ENCODE measurements at regions not wholly inside any gene's neighbourhood (a gene's known extent, or its start where the extent isn't known, plus 50 kb on each side); places are given as distances from the start of the nearest gene placed in this dataset.
"Not testable (repeated sequence)": the region's sequence is repeated elsewhere in the genome, so short reads cannot be mapped to it uniquely, and the experiment has no call there.

GRCh38 chr14:44873536-44873935 is 88.2 kb downstream of the KLHL28 start:
- DNase-seq, result no peak

GRCh38 chr14:44866770-44867169 is 95.0 kb downstream of the KLHL28 start:
- no peak for DNase-seq

GRCh38 chr14:44866322-44866721 is 95.4 kb downstream of the KLHL28 start:
- no peak for DNase-seq

DNA sequence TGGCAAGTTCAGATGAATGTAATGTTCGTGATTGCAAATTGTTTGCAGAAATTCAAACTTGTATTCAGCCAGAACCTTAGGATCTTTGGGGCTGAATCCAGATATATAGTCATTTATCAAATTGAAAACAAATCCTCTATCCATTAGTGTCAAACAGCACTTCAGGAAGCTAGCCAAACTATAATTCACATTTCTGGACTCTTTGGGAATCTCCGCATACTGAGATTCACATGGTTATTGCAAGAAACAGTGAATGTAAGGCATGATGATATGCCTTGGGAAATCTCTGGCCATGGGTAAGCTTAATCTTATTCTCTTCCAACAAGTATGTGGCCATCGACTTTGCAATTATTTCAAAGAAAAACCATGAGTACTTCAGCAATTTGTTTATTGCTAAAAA is 98.5 kb downstream of the KLHL28 start:
- no peak for DNase-seq

GRCh38 chr14:44854114-44854513 is 107.6 kb downstream of the KLHL28 start:
- DNase-seq, result no peak

DNA sequence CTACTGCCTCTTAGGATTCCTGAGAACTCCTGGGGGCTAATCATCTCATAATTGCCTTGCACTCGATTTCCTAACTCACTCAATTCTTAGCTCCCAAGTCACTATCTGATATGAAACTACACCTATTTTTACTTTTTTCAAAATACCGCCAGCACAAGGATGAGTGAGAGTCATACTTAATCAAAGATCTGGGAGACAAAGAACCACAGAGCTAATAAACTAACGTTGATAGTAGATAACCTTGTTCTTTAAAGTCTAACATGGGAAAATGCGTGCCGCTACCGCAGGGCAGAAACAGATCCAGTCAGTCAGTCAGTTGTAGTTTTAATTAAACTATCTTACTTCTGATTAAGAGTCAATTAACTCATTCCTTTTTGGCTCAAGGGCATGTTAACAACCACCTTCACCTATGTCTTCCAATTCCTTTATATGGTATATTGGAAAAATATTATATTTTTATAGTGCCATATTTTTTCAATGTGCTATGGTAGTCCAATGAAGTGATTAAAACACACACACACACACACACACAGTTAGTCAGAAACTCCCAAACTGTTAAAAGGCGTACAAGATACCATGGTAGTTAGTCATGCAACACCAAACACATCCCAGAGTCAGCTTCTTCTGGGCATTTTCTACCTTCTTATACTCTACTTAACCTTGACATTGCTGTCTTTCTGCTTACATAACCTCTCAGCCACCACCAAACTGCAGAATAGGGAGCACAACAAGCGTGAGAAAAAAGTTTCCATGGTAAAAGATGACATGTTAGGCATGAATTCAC is 114.0 kb downstream of the KLHL28 start:
- no peak for DNase-seq

- DNase-seq, result peak; percentile 61
Measured at GRCh38 chr14:44846232-44846824, 115.4 kb downstream of the KLHL28 start.

- DNase-seq, result not testable (repeated sequence)
Measured at GRCh38 chr14:44835928-44836327, 125.8 kb downstream of the KLHL28 start.

DNA sequence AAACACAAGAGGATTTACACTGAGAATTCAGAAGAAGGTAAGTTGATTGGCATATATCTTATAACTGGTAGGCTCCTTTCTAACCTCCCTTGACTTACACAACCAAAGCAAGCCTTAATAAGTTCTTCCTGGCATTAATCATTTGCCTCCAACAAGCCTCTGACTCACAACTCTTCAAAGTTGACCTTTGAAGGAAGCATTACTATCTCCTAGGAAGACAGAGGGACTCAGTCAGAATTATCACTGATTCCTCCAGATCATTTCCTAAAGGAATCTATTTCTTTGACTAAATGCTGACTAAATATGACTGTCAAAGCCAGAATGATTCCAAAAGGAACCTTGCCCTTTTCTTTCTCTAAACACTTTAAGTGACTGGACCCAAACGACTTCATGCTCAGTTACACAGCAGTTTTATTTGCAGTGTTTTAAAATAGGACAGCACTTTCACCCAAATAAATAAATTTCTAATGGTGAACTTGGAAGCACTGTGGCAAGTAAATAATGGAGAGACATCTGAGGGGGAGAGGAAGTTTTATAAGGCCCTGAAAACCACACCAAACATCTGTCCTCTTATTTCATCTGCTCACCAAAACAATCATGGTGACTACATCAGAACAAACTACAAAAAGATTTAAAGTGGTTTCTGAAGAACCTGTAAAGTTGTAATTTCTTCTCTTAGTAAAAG is 128.2 kb downstream of the KLHL28 start:
- no peak for DNase-seq

GRCh38 chr14:44830371-44830770 is 131.4 kb downstream of the KLHL28 start:
- DNase-seq, result no peak

DNA sequence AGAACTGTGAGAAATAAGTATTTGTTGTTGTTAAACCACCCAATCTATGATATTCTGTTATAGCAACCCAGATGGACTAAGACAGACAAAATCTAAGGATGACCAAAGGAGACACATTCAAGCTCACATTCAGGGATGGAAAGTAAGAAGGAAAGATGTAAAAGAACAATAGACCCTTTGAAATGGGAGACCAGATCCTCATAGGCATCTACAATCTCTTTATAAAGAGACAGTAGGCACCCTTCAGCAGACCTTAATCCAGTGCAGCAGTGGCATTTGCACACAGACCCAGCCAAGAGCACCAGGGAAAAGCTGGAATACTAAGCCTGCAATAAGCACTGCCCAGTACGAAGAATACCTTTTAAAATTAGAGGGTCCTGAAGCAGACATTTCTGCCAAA is 132.7 kb downstream of the KLHL28 start:
- DNase-seq, result no peak

- no peak for DNase-seq
Measured at GRCh38 chr14:44828023-44828422, 133.7 kb downstream of the KLHL28 start.

GRCh38 chr14:44820230-44820964 is 141.3 kb downstream of the KLHL28 start:
- no peak for DNase-seq

GRCh38 chr14:44814196-44814595 is 147.6 kb downstream of the KLHL28 start:
- no peak for DNase-seq

- no peak for DNase-seq
Measured at GRCh38 chr14:44812672-44813071, 149.1 kb downstream of the KLHL28 start.

DNA sequence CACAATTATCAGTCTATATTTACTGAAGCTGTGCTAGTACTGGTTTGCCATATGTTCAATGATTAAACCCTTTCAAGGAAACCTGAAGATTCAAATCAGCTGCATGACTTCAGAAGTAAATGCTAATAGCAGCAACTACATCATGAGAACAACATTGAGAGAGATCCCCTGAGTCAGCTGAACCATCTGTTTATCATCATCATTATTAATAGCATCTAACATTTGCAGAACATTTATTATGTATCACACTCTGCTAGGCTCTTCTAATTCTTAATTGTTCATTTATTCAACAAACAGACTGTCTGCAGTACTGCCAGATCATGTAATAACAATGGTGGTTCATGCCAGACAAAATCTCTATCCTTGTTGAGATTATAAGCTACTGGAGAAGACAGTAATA is 157.4 kb downstream of the KLHL28 start:
- DNase-seq, result no peak

- peak; percentile 77 for DNase-seq
Measured at GRCh38 chr14:44803239-44803905, 158.4 kb downstream of the KLHL28 start.

- no peak for DNase-seq
Measured at GRCh38 chr14:44798386-44799242, 163.1 kb downstream of the KLHL28 start.

DNA sequence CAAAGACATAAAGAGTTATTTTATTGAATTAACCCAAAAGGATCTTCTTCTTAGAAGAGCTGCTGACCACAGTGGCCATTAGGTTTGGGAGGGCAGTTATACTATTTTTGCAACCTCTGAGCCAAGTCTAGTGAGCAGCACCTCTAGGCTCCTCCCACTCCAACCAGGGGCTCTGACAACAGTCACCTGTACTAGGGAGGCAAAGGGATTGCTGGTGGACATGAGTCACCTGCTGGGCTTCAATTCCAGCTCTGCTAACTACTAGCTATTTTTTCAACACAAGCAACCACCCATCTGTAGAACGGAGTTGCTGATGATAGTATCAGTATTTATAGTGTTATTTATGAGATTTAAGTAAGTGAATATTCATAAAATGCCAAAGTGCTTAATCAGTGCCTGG is 166.0 kb downstream of the KLHL28 start:
- no peak for DNase-seq

DNA sequence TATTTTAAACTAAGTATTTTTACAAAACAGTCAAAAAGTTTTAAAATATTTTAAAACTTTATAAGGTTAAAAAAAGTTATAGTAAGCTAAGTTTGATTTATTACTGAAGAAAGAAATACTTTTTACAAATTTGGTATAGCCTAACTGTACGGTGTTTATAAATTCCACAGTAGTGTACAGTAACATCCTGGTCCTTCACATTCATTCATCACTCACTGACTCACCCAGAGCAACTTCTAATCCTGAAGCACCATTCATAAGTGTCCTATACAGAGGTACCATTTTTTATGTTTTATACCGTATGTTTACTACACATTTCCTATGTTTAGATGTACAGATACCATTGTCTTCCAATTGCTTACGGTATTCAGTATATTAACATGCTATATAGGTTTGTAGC is 170.0 kb downstream of the KLHL28 start:
- DNase-seq, result no peak

- DNase-seq, result no peak
Measured at GRCh38 chr14:44788612-44789011, 173.1 kb downstream of the KLHL28 start.

- DNase-seq, result no peak
Measured at GRCh38 chr14:44785096-44785495, 176.7 kb downstream of the KLHL28 start.

All from NCI-H2171 treated with DMSO at 0.1 percent for 48 hours (cell line).